ENCODE measurements at regions not wholly inside any gene's neighbourhood (a gene's known extent, or its start where the extent isn't known, plus 50 kb on each side); places are given as distances from the start of the nearest gene placed in this dataset.
"Not testable (repeated sequence)": the region's sequence is repeated elsewhere in the genome, so short reads cannot be mapped to it uniquely, and the experiment has no call there.

GRCh38 chr4:134936014-134936413 lies 734.4 kb upstream of the PABPC4L start:
- no peaks in the 10 kb centered on the region for H3K4me1 ChIP-seq (ENCODE audit: low read depth, poor library complexity, severe bottlenecking)
- no peak overlapping the region for H3K27ac ChIP-seq
- no peaks in the 10 kb centered on the region for H3K79me2 ChIP-seq (ENCODE audit: insufficient read depth, low read depth)
- H3K36me3 ChIP-seq (ENCODE audit: insufficient read depth): no peaks in the 10 kb centered on the region
- no peak for TF ChIP-seq CTCF (conservative IDR thresholded peaks at IDR 0.05; ENCODE audit: low read depth, low read length)
- no peak overlapping the region for H3K4me3 ChIP-seq (IDR thresholded peaks at IDR 0.05; ENCODE audit: insufficient read depth, low read depth, low read length)
- no peaks in the 10 kb centered on the region for H4K20me1 ChIP-seq (ENCODE audit: insufficient read depth)
- H2AFZ ChIP-seq (ENCODE audit: low read depth): no peak overlapping the region
- H3K4me2 ChIP-seq: no peak overlapping the region
- no peak overlapping the region for H3K9ac ChIP-seq
- no peaks in the 10 kb centered on the region for H3K27me3 ChIP-seq (ENCODE audit: insufficient read depth, low read depth)

GRCh38 chr4:134935320-134935719 lies 733.7 kb upstream of the PABPC4L start:
- H3K79me2 ChIP-seq (ENCODE audit: insufficient read depth, low read depth): no peaks in the 10 kb centered on the region
- peak; percentile 69 for TF ChIP-seq CTCF (conservative IDR thresholded peaks at IDR 0.05; ENCODE audit: low read depth, low read length)
- no peak overlapping the region for H3K4me2 ChIP-seq
- H3K27me3 ChIP-seq (ENCODE audit: insufficient read depth, low read depth): no peaks in the 10 kb centered on the region
- no peaks in the 10 kb centered on the region for H3K4me1 ChIP-seq (ENCODE audit: low read depth, poor library complexity, severe bottlenecking)
- no peaks in the 10 kb centered on the region for H4K20me1 ChIP-seq (ENCODE audit: insufficient read depth)
- no peak overlapping the region for H3K9ac ChIP-seq
- H3K4me3 ChIP-seq (IDR thresholded peaks at IDR 0.05; ENCODE audit: insufficient read depth, low read depth, low read length): no peak overlapping the region
- H3K36me3 ChIP-seq (ENCODE audit: insufficient read depth): no peaks in the 10 kb centered on the region
- no peak overlapping the region for H3K27ac ChIP-seq
- no peak overlapping the region for H2AFZ ChIP-seq (ENCODE audit: low read depth)

GRCh38 chr4:134934036-134934808 lies 732.6 kb upstream of the PABPC4L start:
- Histone ChIP-seq H4K20me1 (ENCODE audit: insufficient read depth) (no peaks in the 10 kb centered on the region), H3K79me2 (ENCODE audit: insufficient read depth, low read depth) (no peaks in the 10 kb centered on the region), H3K9ac (no peak overlapping the region), H2AFZ (ENCODE audit: low read depth) (no peak overlapping the region), H3K27me3 (ENCODE audit: insufficient read depth, low read depth) (no peaks in the 10 kb centered on the region), H3K4me2 (no peak overlapping the region), H3K27ac (no peak overlapping the region), H3K4me1 (ENCODE audit: low read depth, poor library complexity, severe bottlenecking) (no peaks in the 10 kb centered on the region), H3K4me3 (IDR thresholded peaks at IDR 0.05; ENCODE audit: insufficient read depth, low read depth, low read length) (no peak overlapping the region), H3K36me3 (ENCODE audit: insufficient read depth) (no peaks in the 10 kb centered on the region)
- TF ChIP-seq CTCF (conservative IDR thresholded peaks at IDR 0.05; ENCODE audit: low read depth, low read length): no peak

- Histone ChIP-seq H3K79me2 (ENCODE audit: insufficient read depth, low read depth) (no peaks in the 10 kb centered on the region), H3K4me1 (ENCODE audit: low read depth, poor library complexity, severe bottlenecking) (no peaks in the 10 kb centered on the region), H3K4me3 (IDR thresholded peaks at IDR 0.05; ENCODE audit: insufficient read depth, low read depth, low read length) (no peak overlapping the region), H3K9ac (no peak overlapping the region), H3K27ac (no peak overlapping the region), H3K36me3 (ENCODE audit: insufficient read depth) (no peaks in the 10 kb centered on the region), H3K27me3 (ENCODE audit: insufficient read depth, low read depth) (no peaks in the 10 kb centered on the region), H2AFZ (ENCODE audit: low read depth) (no peak overlapping the region), H4K20me1 (ENCODE audit: insufficient read depth) (no peaks in the 10 kb centered on the region), H3K4me2 (no peak overlapping the region)
- no peak for TF ChIP-seq CTCF (conservative IDR thresholded peaks at IDR 0.05; ENCODE audit: low read depth, low read length)
Measured at GRCh38 chr4:134915355-134915754, 713.8 kb upstream of the PABPC4L start.

- H3K9ac ChIP-seq; H3K27ac ChIP-seq; H4K20me1 ChIP-seq (ENCODE audit: insufficient read depth); H3K4me2 ChIP-seq; H3K79me2 ChIP-seq (ENCODE audit: insufficient read depth, low read depth); H3K27me3 ChIP-seq (ENCODE audit: insufficient read depth, low read depth); H3K36me3 ChIP-seq (ENCODE audit: insufficient read depth); H3K4me1 ChIP-seq (ENCODE audit: low read depth, poor library complexity, severe bottlenecking); H3K4me3 ChIP-seq (IDR thresholded peaks at IDR 0.05; ENCODE audit: insufficient read depth, low read depth, low read length); H2AFZ ChIP-seq (ENCODE audit: low read depth): not testable (repeated sequence)
Measured at GRCh38 chr4:134914250-134914649, 712.7 kb upstream of the PABPC4L start.
